ENCODE measurements at regions not wholly inside any gene's neighbourhood (a gene's known extent, or its start where the extent isn't known, plus 50 kb on each side); places are given as distances from the start of the nearest gene placed in this dataset.

DNA sequence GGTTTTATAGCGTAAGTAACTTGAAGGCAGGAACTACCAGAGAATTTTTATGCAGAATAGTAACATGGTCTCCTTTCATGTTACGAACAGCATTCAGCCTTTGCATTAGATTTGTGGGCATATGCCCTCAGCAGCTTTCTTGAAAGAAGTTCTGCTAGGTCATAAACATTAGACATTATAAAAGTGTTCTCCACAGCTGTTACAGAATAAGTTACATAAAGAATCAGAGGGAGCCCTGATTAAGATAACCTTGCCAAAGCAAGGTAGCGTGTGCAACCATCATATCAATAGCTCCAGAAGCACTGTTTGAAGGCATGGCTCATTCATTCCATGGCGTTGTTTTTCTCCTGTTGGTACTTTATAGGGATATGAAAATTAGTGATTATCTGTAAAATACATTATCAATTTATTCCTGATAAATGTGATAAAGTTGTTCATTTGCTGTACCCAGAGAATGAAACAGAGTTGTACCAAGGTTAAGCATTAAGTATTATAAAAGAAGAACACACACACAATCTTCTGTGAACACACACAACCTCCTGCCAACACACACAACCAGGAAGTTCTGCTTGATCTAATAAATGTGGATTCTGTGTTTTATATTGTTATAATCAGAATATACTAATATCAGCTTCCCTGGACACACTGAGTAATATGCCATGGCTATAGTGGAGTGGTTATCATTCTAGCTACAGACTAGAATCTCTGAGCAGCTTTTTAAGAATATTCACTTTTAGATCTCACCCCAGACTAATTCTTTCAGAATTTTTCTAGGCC is 286.7 kb upstream of the SLC39A10 start:
- H3K4me3 ChIP-seq = no peak overlapping the region
- DNase-seq = no peak
- no peaks in the 10 kb centered on the region for H3K9me3 ChIP-seq
- no peaks in the 10 kb centered on the region for H3K4me1 ChIP-seq
- intact Hi-C loops (cut with DNase I; ENCODE audit: low total_unique reads) = no loop called here
- H3K27me3 ChIP-seq = no peaks in the 10 kb centered on the region
- H3K27ac ChIP-seq = no peak overlapping the region
- TF ChIP-seq, protein P1, sequence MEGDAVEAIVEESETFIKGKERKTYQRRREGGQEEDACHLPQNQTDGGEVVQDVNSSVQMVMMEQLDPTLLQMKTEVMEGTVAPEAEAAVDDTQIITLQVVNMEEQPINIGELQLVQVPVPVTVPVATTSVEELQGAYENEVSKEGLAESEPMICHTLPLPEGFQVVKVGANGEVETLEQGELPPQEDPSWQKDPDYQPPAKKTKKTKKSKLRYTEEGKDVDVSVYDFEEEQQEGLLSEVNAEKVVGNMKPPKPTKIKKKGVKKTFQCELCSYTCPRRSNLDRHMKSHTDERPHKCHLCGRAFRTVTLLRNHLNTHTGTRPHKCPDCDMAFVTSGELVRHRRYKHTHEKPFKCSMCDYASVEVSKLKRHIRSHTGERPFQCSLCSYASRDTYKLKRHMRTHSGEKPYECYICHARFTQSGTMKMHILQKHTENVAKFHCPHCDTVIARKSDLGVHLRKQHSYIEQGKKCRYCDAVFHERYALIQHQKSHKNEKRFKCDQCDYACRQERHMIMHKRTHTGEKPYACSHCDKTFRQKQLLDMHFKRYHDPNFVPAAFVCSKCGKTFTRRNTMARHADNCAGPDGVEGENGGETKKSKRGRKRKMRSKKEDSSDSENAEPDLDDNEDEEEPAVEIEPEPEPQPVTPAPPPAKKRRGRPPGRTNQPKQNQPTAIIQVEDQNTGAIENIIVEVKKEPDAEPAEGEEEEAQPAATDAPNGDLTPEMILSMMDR (IDR thresholded peaks at IDR 0.05) = no peak
- H3K36me3 ChIP-seq = no peaks in the 10 kb centered on the region

GRCh38 chr2:195369218-195369587 is 287.8 kb upstream of the SLC39A10 start:
- Histone ChIP-seq H3K36me3 (no peaks in the 10 kb centered on the region), H3K4me1 (no peaks in the 10 kb centered on the region), H3K27me3 (no peaks in the 10 kb centered on the region), H3K9me3 (no peaks in the 10 kb centered on the region), H3K27ac (no peak overlapping the region), H3K4me3 (no peak overlapping the region)
- intact Hi-C loops (cut with DNase I; ENCODE audit: low total_unique reads) = no loop called here
- DNase-seq = no peak
- TF ChIP-seq, protein P1 (IDR thresholded peaks at IDR 0.05) = no peak

DNA sequence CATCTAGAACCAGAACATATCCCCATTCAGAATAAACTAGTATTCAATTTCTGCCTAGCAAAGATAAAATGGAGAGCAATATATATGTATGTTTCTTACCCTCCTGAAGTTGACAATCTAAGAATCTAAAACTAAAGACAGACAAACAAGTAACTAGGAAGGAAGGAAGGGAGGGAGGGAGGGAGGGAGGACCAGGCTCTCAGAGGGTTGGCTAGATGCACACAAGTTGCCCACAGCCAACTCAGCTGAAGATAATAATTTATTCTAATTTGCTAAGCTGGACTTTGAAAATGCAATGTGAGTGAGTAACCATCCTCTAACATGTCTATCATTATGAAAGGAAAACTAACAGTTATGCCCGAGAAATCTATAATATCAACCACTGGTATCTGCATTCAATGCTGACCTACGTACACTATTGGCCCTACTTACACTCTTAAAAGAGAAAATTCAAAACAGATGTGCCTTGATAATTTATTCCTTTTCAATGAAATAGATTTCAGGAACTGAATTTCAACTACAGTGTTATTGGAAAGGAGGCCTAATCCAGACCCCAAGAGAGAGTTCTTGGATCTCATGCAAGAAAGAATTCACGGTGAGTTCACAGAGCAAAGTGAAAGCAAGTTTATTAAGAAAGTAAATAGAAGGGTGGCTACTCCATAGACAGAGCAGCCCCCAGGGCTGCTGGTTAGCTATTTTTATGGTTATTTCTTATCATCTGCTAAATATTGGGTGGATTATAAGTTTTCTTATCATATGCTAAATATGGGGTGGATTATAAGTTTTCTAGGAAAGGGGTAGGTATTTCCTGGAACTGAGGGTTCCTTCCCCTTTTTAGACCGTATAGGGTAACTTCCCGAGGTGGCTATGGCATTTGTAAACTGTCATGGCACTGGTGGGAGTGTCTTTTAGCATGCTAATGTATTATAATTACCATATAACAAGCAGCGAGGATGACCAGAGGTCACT is 288.5 kb upstream of the SLC39A10 start:
- H3K4me1 ChIP-seq = no peaks in the 10 kb centered on the region
- intact Hi-C loops (cut with DNase I; ENCODE audit: low total_unique reads) = no loop called here
- no peaks in the 10 kb centered on the region for H3K9me3 ChIP-seq
- no peak overlapping the region for H3K4me3 ChIP-seq
- no peak overlapping the region for H3K27ac ChIP-seq
- no peaks in the 10 kb centered on the region for H3K36me3 ChIP-seq
- H3K27me3 ChIP-seq = no peaks in the 10 kb centered on the region
- no peak for DNase-seq
- TF ChIP-seq, protein P1 (IDR thresholded peaks at IDR 0.05) = no peak

DNA sequence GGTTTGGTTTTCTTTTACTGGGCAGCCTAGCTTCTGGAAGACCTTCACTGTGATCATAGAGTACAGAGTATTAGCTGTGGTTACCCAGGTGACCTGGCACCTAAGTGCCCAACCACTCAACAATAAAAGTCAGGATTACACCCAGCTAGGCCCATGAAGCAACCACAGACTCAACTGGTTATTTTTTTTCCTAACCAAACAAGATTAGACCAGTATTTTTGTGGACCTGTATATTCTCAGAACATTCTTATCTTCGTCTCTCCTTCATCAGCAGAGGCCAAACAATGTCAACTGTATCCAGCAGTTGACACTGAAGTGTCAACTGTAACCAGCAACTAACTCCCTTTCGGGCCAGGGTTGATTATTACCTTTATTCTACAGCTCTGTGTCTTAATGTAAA is 289.2 kb upstream of the SLC39A10 start:
- TF ChIP-seq, protein P1 (IDR thresholded peaks at IDR 0.05) = no peak
- intact Hi-C loops (cut with DNase I; ENCODE audit: low total_unique reads) = no loop called here
- DNase-seq = no peak
- Histone ChIP-seq H3K36me3 (no peaks in the 10 kb centered on the region), H3K4me1 (no peaks in the 10 kb centered on the region), H3K27ac (no peak overlapping the region), H3K4me3 (no peak overlapping the region), H3K27me3 (no peaks in the 10 kb centered on the region), H3K9me3 (no peaks in the 10 kb centered on the region)

DNA sequence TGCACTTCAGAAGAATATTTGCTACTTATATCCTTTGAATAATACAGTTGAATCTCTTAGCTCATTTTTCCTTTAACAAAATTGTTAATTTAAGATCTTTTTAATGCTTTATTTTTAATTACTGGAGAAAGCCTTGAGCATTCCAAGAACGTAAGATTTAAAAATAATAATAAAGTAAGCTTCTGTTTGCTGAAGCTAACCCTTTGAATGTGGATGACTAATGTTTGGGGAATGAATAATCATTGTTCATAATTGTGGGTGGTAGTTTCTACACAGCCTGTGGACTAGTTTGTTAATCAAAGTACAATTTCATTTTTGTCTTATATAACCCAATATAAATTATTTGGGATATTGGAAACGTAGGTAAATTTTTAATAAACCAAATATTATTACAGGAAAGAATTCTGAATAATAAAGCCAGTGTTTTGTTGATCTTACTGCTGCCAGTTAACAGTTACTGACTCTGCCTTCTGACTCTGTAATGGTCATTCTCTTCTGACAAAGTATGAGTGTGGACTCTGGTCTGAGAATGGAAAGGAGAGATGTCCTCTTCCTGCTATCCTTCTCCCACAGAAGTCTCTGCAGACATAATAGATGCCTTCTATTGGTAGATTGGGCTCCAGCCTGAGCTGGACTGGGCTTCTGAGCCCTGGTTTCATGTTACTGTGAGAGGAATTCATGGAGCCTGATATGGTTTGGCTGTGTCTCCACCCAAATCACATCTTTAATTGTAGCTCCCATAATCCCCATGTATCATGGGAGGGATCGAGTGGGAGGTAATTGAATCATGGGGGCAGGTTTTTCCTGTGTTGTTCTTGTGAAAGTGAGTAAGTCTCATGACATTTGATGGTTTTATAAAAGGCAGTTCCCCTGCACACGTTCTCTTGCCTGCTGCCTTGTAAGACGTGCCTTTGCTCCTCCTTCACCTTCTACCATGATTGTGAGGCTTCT is 292.7 kb upstream of the SLC39A10 start:
- Histone ChIP-seq H3K4me3 (no peak overlapping the region), H3K9me3 (no peaks in the 10 kb centered on the region), H3K27ac (no peak overlapping the region), H3K36me3 (no peaks in the 10 kb centered on the region), H3K27me3 (no peaks in the 10 kb centered on the region), H3K4me1 (no peaks in the 10 kb centered on the region)
- DNase-seq = no peak
- TF ChIP-seq, protein P1 (IDR thresholded peaks at IDR 0.05) = no peak
- intact Hi-C loops (cut with DNase I; ENCODE audit: low total_unique reads) = no loop called here

Data from tibial artery (tissue), 4 donors.